ENCODE measurements at regions not wholly inside any gene's neighbourhood (a gene's known extent, or its start where the extent isn't known, plus 50 kb on each side); places are given as distances from the start of the nearest gene placed in this dataset.
"Not testable (repeated sequence)": the region's sequence is repeated elsewhere in the genome, so short reads cannot be mapped to it uniquely, and the experiment has no call there.

- H3K4me1 ChIP-seq (ENCODE audit: insufficient read depth, low read length) = no peaks in the 10 kb centered on the region
- peaks cover 5 to 26% (median 7%) of the 10 kb centered on the region in 3 experiments; a peak in 6 of 7 replicates for H3K36me3 Mint-ChIP-seq (ENCODE audit: insufficient read depth in 1 of 3, low read depth in 3 of 3)
- H3K14ac ChIP-seq (ENCODE audit: insufficient read depth, low read length) = no peak overlapping the region
These were observed 295.9 kb upstream of the FOXK1 start for GRCh38 chr7:4386190-4386589.

GRCh38 chr7:4391103-4391502 lies 291.0 kb upstream of the FOXK1 start:
- H3K4me2 ChIP-seq (ENCODE audit: insufficient read depth, insufficient read length, low read length); H4K5ac ChIP-seq (ENCODE audit: insufficient read length, low read depth, low read length); H4K91ac ChIP-seq (ENCODE audit: insufficient read length, low read depth, low read length); H2BK120ac ChIP-seq (ENCODE audit: low read depth, low read length, poor library complexity, severe bottlenecking); H2AFZ ChIP-seq (ENCODE audit: low read length); H3K14ac ChIP-seq (ENCODE audit: insufficient read depth, low read length); H2BK5ac ChIP-seq (ENCODE audit: insufficient read length, low read length); H2BK12ac ChIP-seq (ENCODE audit: insufficient read length, low read depth, low read length); H3K27me3 Mint-ChIP-seq (ENCODE audit: low read depth); H4K20me1 ChIP-seq (ENCODE audit: control insufficient read depth, insufficient read depth, insufficient read length); H3K23me2 ChIP-seq (ENCODE audit: insufficient read length, low read depth, low read length, poor library complexity, severe bottlenecking); DNase-seq; H4K8ac ChIP-seq (replicated peaks; ENCODE audit: insufficient read length, low read depth, low read length); H3K4me1 ChIP-seq (ENCODE audit: insufficient read depth, low read length); H3K79me1 ChIP-seq (ENCODE audit: insufficient read depth, low read depth, low read length, poor library complexity, severe bottlenecking); H3K27ac Mint-ChIP-seq; H3K27me3 ChIP-seq (ENCODE audit: insufficient read depth, low read length); H2AK5ac ChIP-seq (ENCODE audit: insufficient read length, low read length); H2BK20ac ChIP-seq (ENCODE audit: low read depth, low read length, poor library complexity, severe bottlenecking); H3K18ac ChIP-seq (ENCODE audit: insufficient read length, low read depth, low read length); H3K79me2 ChIP-seq (ENCODE audit: insufficient read depth, low read length); H3K4me3 Mint-ChIP-seq; H3K56ac ChIP-seq (ENCODE audit: insufficient read length, low read depth, low read length); H3K23ac ChIP-seq (ENCODE audit: insufficient read length, low read depth, low read length); H3K27ac ChIP-seq (ENCODE audit: insufficient read length, low read depth, low read length); H3K9me3 ChIP-seq (ENCODE audit: control insufficient read depth, low read depth, low read length); H3K4me1 Mint-ChIP-seq; H3T11ph ChIP-seq (ENCODE audit: low read length); H3K9ac ChIP-seq (ENCODE audit: extremely low read depth, insufficient read length, low read length); H2BK15ac ChIP-seq (ENCODE audit: low read depth, low read length); H3K4ac ChIP-seq (ENCODE audit: low read depth, low read length): not testable (repeated sequence)
- Mint-ChIP-seq H3K36me3 (ENCODE audit: insufficient read depth in 1 of 3, low read depth in 3 of 3) (peaks cover 5 to 19% (median 10%) of the 10 kb centered on the region in 3 experiments), H3K9me3 (peaks cover 37 to 81% of the 10 kb centered on the region in 2 experiments)

More at GRCh38 chr7:4386190-4386589, 295.9 kb upstream of the FOXK1 start:
- no peaks in the 10 kb centered on the region for H4K20me1 ChIP-seq (ENCODE audit: control insufficient read depth, insufficient read depth, insufficient read length)
- DNase-seq = no peak
- no CpG with 5 or more reads among the region's 6 CpGs for WGBS (ENCODE audit: extremely low coverage, insufficient read length, low lambda C conversion rate)
- H2BK20ac ChIP-seq (ENCODE audit: low read depth, low read length, poor library complexity, severe bottlenecking) = no peak overlapping the region
- Mint-ChIP-seq H3K9me3 (peaks cover 21 to 76% of the 10 kb centered on the region in 2 experiments), H3K4me3 (no peak overlapping the region), H3K27me3 (ENCODE audit: low read depth) (peaks cover 8% of the 10 kb centered on the region), H3K4me1 (no peaks in the 10 kb centered on the region), H3K27ac (no peak overlapping the region)
- H3K27me3 ChIP-seq (ENCODE audit: insufficient read depth, low read length) = no peaks in the 10 kb centered on the region
- no peak overlapping the region for H3K4me2 ChIP-seq (ENCODE audit: insufficient read depth, insufficient read length, low read length)
- no peak overlapping the region for H3K9ac ChIP-seq (ENCODE audit: extremely low read depth, insufficient read length, low read length)
- no peak overlapping the region for H3K18ac ChIP-seq (ENCODE audit: insufficient read length, low read depth, low read length)
- no peak overlapping the region for H2BK15ac ChIP-seq (ENCODE audit: low read depth, low read length)
- H2BK12ac ChIP-seq (ENCODE audit: insufficient read length, low read depth, low read length) = no peak overlapping the region
- no peak overlapping the region for H2BK120ac ChIP-seq (ENCODE audit: low read depth, low read length, poor library complexity, severe bottlenecking)
- no peaks in the 10 kb centered on the region for H3K23me2 ChIP-seq (ENCODE audit: insufficient read length, low read depth, low read length, poor library complexity, severe bottlenecking)
- H3K4ac ChIP-seq (ENCODE audit: low read depth, low read length) = no peak overlapping the region
- no peak overlapping the region for H4K8ac ChIP-seq (replicated peaks; ENCODE audit: insufficient read length, low read depth, low read length)
- no peak overlapping the region for H2AFZ ChIP-seq (ENCODE audit: low read length)
- H3K23ac ChIP-seq (ENCODE audit: insufficient read length, low read depth, low read length) = no peak overlapping the region
- H3K27ac ChIP-seq (ENCODE audit: insufficient read length, low read depth, low read length) = no peak overlapping the region
- H4K5ac ChIP-seq (ENCODE audit: insufficient read length, low read depth, low read length) = no peak overlapping the region
- H3K9me3 ChIP-seq (ENCODE audit: control insufficient read depth, low read depth, low read length) = no peaks in the 10 kb centered on the region
- H3K79me1 ChIP-seq (ENCODE audit: insufficient read depth, low read depth, low read length, poor library complexity, severe bottlenecking) = no peaks in the 10 kb centered on the region
- H3K56ac ChIP-seq (ENCODE audit: insufficient read length, low read depth, low read length) = no peak overlapping the region
- H3K79me2 ChIP-seq (ENCODE audit: insufficient read depth, low read length) = no peaks in the 10 kb centered on the region
- H2AK5ac ChIP-seq (ENCODE audit: insufficient read length, low read length) = no peak overlapping the region
- TF ChIP-seq CTCF (conservative IDR thresholded peaks at IDR 0.05) = no peak
- H3T11ph ChIP-seq (ENCODE audit: low read length) = no peak overlapping the region
- no peak overlapping the region for H2BK5ac ChIP-seq (ENCODE audit: insufficient read length, low read length)
- H4K91ac ChIP-seq (ENCODE audit: insufficient read length, low read depth, low read length) = no peak overlapping the region

All from H9 (cell line).